Spleen (tissue), 11 donors: ENCODE measurements at regions not wholly inside any gene's neighbourhood (a gene's known extent, or its start where the extent isn't known, plus 50 kb on each side); places are given as distances from the start of the nearest gene placed in this dataset.

Experiments used
- DNase-seq: peaks from one replicate; pipeline ENCODE4 v3.0.0-alpha.2; 2020
- H3K27ac ChIP-seq, 8 donors: fragments of 200-600 bp; sonication (generic) in 7 of 8; 1 replicate in 4 of 8; 2 replicates in 4 of 8; pipeline versions ENCODE4 v1.5.0 to v1.8.0; 2016 to 2021; ENCODE audit warnings: inconsistent platforms in 4 of 8, mild to moderate bottlenecking in 4 of 8, moderate library complexity in 1 of 8
- H3K27me3 ChIP-seq, 7 donors: fragments of 200-600 bp; sonication (generic) in 6 of 7; replicated peaks in 1 of 7; 1 replicate in 4 of 7; 2 replicates in 3 of 7; pipeline versions ENCODE4 v1.5.0 to v1.8.0; 2016 to 2021; ENCODE audit warnings: inconsistent platforms in 3 of 7, mild to moderate bottlenecking in 1 of 7
- H3K36me3 ChIP-seq, 6 donors: fragments of 200-600 bp; sonication (generic) in 5 of 6; 1 replicate in 4 of 6; 2 replicates in 2 of 6; pipeline versions ENCODE4 v1.5.0 to v1.8.0; 2016 to 2021; ENCODE audit warnings: inconsistent platforms in 2 of 6
- H3K4me1 ChIP-seq, 6 donors: fragments of 200-600 bp; sonication (generic) in 5 of 6; 1 replicate in 3 of 6; 2 replicates in 3 of 6; pipeline versions ENCODE4 v1.5.0 to v1.8.0; 2016 to 2021; ENCODE audit warnings: inconsistent platforms in 3 of 6
- H3K4me3 ChIP-seq, 8 donors: fragments of 200-600 bp; sonication (generic) in 7 of 8; 1 replicate in 4 of 8; 2 replicates in 4 of 8; pipeline versions ENCODE4 v1.5.0 to v1.8.0; 2016 to 2021; ENCODE audit warnings: inconsistent platforms in 4 of 8, mild to moderate bottlenecking in 4 of 8, moderate library complexity in 2 of 8
- H3K9me3 ChIP-seq, 8 donors: fragments of 200-600 bp; sonication (generic) in 7 of 8; 1 replicate in 4 of 8; 2 replicates in 4 of 8; pipeline versions ENCODE4 v1.5.0 to v1.8.0; 2016 to 2021; ENCODE audit warnings: inconsistent platforms in 4 of 8
- CTCF ChIP-seq, 11 experiments: fragments of 200-600 bp in 7 of 11; fragments of 450-650 bp in 4 of 11; sonication (generic) in 4 of 11; IDR thresholded peaks in 8 of 11; conservative IDR thresholded peaks in 3 of 11; 1 replicate in 7 of 11; 2 replicates in 4 of 11; pipeline versions ENCODE4 v1.4.0 to v1.8.0; 2016 to 2021; ENCODE audit warnings: antibody characterized with exemption in 11 of 11, inconsistent platforms in 4 of 11, mild to moderate bottlenecking in 1 of 11
- POLR2A ChIP-seq, 3 donors: fragments of 450-650 bp; IDR thresholded peaks; one replicate each; pipeline ENCODE4 v1.5.1; 2017; ENCODE audit warnings: antibody characterized with exemption in 3 of 3, mild to moderate bottlenecking in 1 of 3
- POLR2AphosphoS5 ChIP-seq, 3 donors: sonication (generic); formaldehyde crosslinking; IDR thresholded peaks; one replicate each; pipeline ENCODE4 v1.5.1; 2017; ENCODE audit warnings: antibody characterized with exemption in 3 of 3
- WGBS, 5 donors: extraction: QIAGEN DNeasy Blood & Tissue Kit in 3 of 5; methylation state at CpG; one replicate each; pipeline versions ENCODE4 v1.1.5 to v1.1.7; 2013 to 2018; 5-methylcytosine and 5-hydroxymethylcytosine counted together
- intact Hi-C: fragments of 100-400 bp; cut with DNase I; formaldehyde crosslinking; loops from one replicate; pipeline ENCODE4 v1.15.0; 2023; ENCODE audit warnings: low total_unique reads
- donor health status: healthy with polysubstance abuse.
- donor health status: DM: no; HTN: no; CAD: no; lungs with moderate emphysema.
- donor health status: DM: no; HTN: no; CAD: no.
- donor health status: Bipolar disorder and iron deficiency.
- donor health status: healthy.
- donor health status: DM: no; HTN: no; CAD: no.
- donor health status: DM: yes; HTN: yes; CAD: no.

GRCh38 chr3:31226346-31226745 lies 306.4 kb upstream of the STT3B start:
- 14 to 34% (median 21%) methylated on average over 3 of the region's 3 CpGs for WGBS, 5 donors
- Histone ChIP-seq H3K36me3 (no peaks in the 10 kb centered on the region), H3K4me3 (peak overlapping the region in 1 of 8 donors; percentile 26), H3K4me1 (peaks cover 5 to 91% (median 37%) of the 10 kb centered on the region in 6 donors), H3K27ac (peak overlapping the region; percentile 47 to 79 (median 63)), H3K9me3 (no peaks in the 10 kb centered on the region), H3K27me3 (no peaks in the 10 kb centered on the region)
- intact Hi-C loops, result no loop called here
- peak; percentile 76 for DNase-seq
- no peak for TF ChIP-seq CTCF (IDR thresholded peaks at IDR 0.05 in 8 of 11, conservative IDR thresholded peaks at IDR 0.05 in 3 of 11)
- peak in 1 of 3 donors; percentile 64 for TF ChIP-seq POLR2AphosphoS5 (IDR thresholded peaks at IDR 0.05)

GRCh38 chr3:31227131-31227562 lies 305.6 kb upstream of the STT3B start:
- intact Hi-C loops, result no loop called here
- 17 to 37% (median 28%) methylated on average over 3 of the region's 3 CpGs for WGBS, 5 donors
- H3K36me3 ChIP-seq, result no peaks in the 10 kb centered on the region
- peak overlapping the region in 1 of 8 donors; percentile 32 for H3K4me3 ChIP-seq
- TF ChIP-seq POLR2A (IDR thresholded peaks at IDR 0.05), result no peak
- TF ChIP-seq CTCF (IDR thresholded peaks at IDR 0.05 in 8 of 11, conservative IDR thresholded peaks at IDR 0.05 in 3 of 11), result no peak
- TF ChIP-seq POLR2AphosphoS5 (IDR thresholded peaks at IDR 0.05), result no peak
- H3K9me3 ChIP-seq, result no peaks in the 10 kb centered on the region
- peaks cover 12 to 98% (median 44%) of the 10 kb centered on the region in 6 donors for H3K4me1 ChIP-seq
- peak overlapping the region in 7 of 8 donors; percentile 47 to 79 (median 65) for H3K27ac ChIP-seq
- no peak for DNase-seq
- no peaks in the 10 kb centered on the region for H3K27me3 ChIP-seq

- 43 to 52% (median 47%) methylated on average over 3 of the region's 3 CpGs for WGBS, 5 donors
- H3K36me3 ChIP-seq, result no peaks in the 10 kb centered on the region
- peak overlapping the region in 4 of 8 donors; percentile 22 to 70 (median 46) for H3K27ac ChIP-seq
- no peak overlapping the region for H3K4me3 ChIP-seq
- no peak for TF ChIP-seq POLR2AphosphoS5 (IDR thresholded peaks at IDR 0.05)
- no peak for TF ChIP-seq POLR2A (IDR thresholded peaks at IDR 0.05)
- TF ChIP-seq CTCF (IDR thresholded peaks at IDR 0.05 in 8 of 11, conservative IDR thresholded peaks at IDR 0.05 in 3 of 11), result no peak
- H3K9me3 ChIP-seq, result no peaks in the 10 kb centered on the region
- intact Hi-C loops, result no loop called here
- no peak for DNase-seq
- no peaks in the 10 kb centered on the region for H3K27me3 ChIP-seq
- peaks cover 12 to 98% (median 63%) of the 10 kb centered on the region in 6 donors for H3K4me1 ChIP-seq
These were observed 302.1 kb upstream of the STT3B start for GRCh38 chr3:31230425-31231223.
